WTC11 (cell line): ENCODE measurements at regions not wholly inside any gene's neighbourhood (a gene's known extent, or its start where the extent isn't known, plus 50 kb on each side); places are given as distances from the start of the nearest gene placed in this dataset.

Source experiments
- ATAC-seq: fragments of 200-7000 bp; cut with Tn5 transposase; 2 replicates; pipeline ENCODE4 v1.10.0; 2021; ENCODE audit warnings: mild to moderate bottlenecking, moderate library complexity
- CTCF ChIA-PET: fragments of 300-600 bp; sonication (Branson Sonifier 250); formaldehyde crosslinking; loops from one replicate; lab custom pipeline; 2021; ENCODE audit warnings: antibody characterized with exemption; lab: Charles Lee
- POLR2A ChIA-PET: fragments of 350-600 bp; sonication (Branson Sonifier 250); formaldehyde crosslinking; loops from one replicate; lab custom pipeline; 2021; ENCODE audit warnings: antibody characterized with exemption; lab: Charles Lee
- DNase-seq: peaks from one replicate; pipeline ENCODE4 v3.0.0; 2021; ENCODE audit warnings: low spot score
- H3K27ac Mint-ChIP-seq: 2 replicates; pipeline ENCODE4 v1.8.0; 2021; ENCODE audit warnings: mixed read lengths
- H3K27me3 Mint-ChIP-seq: 2 replicates; pipeline ENCODE4 v1.8.0; 2021; ENCODE audit warnings: low read depth, mild to moderate bottlenecking, moderate library complexity, mixed read lengths
- H3K36me3 Mint-ChIP-seq: 2 replicates; pipeline ENCODE4 v1.8.0; 2021; ENCODE audit warnings: mixed read lengths
- H3K4me1 Mint-ChIP-seq: 2 replicates; pipeline ENCODE4 v1.8.0; 2022; ENCODE audit warnings: mixed read lengths
- H3K4me3 Mint-ChIP-seq: 2 replicates; pipeline ENCODE4 v1.8.0; 2021; ENCODE audit warnings: mild to moderate bottlenecking, moderate library complexity, mixed read lengths
- H3K9me3 Mint-ChIP-seq: 2 replicates; pipeline ENCODE4 v1.8.0; 2021; ENCODE audit warnings: mixed read lengths
- AFF4 ChIP-seq: sonication (generic); formaldehyde crosslinking; IDR thresholded peaks from 2 replicates; pipeline ENCODE4 v1.8.1; 2023; ENCODE audit warnings: mild to moderate bottlenecking, missing genetic modification reagents, borderline replicate concordance
- AR ChIP-seq: fragments of 250-450 bp; sonication (Bioruptor Pico); IDR thresholded peaks from 2 replicates; pipeline ENCODE4 v1.9.0; 2021; ENCODE audit warnings: mild to moderate bottlenecking
- ARID4B ChIP-seq: sonication (generic); formaldehyde crosslinking; IDR thresholded peaks from 2 replicates; pipeline ENCODE4 v1.8.0; 2023; ENCODE audit warnings: missing genetic modification reagents, mild to moderate bottlenecking, borderline replicate concordance
- CBFB ChIP-seq: sonication (generic); formaldehyde crosslinking; IDR thresholded peaks from 2 replicates; pipeline ENCODE4 v1.8.1; 2022; ENCODE audit warnings: mild to moderate bottlenecking, low read depth, missing genetic modification reagents
- E2F4 ChIP-seq: sonication (generic); formaldehyde crosslinking; IDR thresholded peaks from 2 replicates; pipeline ENCODE4 v1.8.1; 2022; ENCODE audit warnings: low read depth, mild to moderate bottlenecking, moderate library complexity, missing genetic modification reagents, borderline replicate concordance
- E2F5 ChIP-seq: sonication (generic); formaldehyde crosslinking; IDR thresholded peaks from 2 replicates; pipeline ENCODE4 v1.8.1; 2022; ENCODE audit warnings: mild to moderate bottlenecking, moderate library complexity, missing genetic modification reagents
- ERG ChIP-seq: fragments of 250-450 bp; sonication (Bioruptor Pico); IDR thresholded peaks from 2 replicates; pipeline ENCODE4 v1.8.0; 2021; ENCODE audit warnings: mild to moderate bottlenecking
- GTF2I ChIP-seq: fragments of 250-450 bp; sonication (Bioruptor Pico); conservative IDR thresholded peaks from 2 replicates; pipeline ENCODE4 v1.4.0; 2021; ENCODE audit warnings: mild to moderate bottlenecking
- IRF2 ChIP-seq: sonication (generic); formaldehyde crosslinking; IDR thresholded peaks from 2 replicates; pipeline ENCODE4 v1.8.0; 2022; ENCODE audit warnings: low read depth, missing genetic modification reagents, borderline replicate concordance
- MAX ChIP-seq: sonication (generic); formaldehyde crosslinking; IDR thresholded peaks from 2 replicates; pipeline ENCODE4 v1.8.0; 2022; ENCODE audit warnings: mild to moderate bottlenecking, missing genetic modification reagents
- MYBL2 ChIP-seq: sonication (generic); formaldehyde crosslinking; IDR thresholded peaks from 2 replicates; pipeline ENCODE4 v1.8.1; 2023; ENCODE audit warnings: mild to moderate bottlenecking, moderate library complexity, missing genetic modification reagents
- RELA ChIP-seq: sonication (generic); formaldehyde crosslinking; IDR thresholded peaks from 2 replicates; pipeline ENCODE4 v1.8.1; 2022; ENCODE audit warnings: missing genetic modification reagents, mild to moderate bottlenecking, borderline replicate concordance
- RORB ChIP-seq: fragments of 250-450 bp; sonication (Bioruptor Pico); IDR thresholded peaks from 2 replicates; pipeline ENCODE4 v1.9.0; 2021; ENCODE audit warnings: mild to moderate bottlenecking
- STAT6 ChIP-seq: sonication (generic); formaldehyde crosslinking; conservative IDR thresholded peaks from 2 replicates; pipeline ENCODE4 v1.8.1; 2023; ENCODE audit warnings: mild to moderate bottlenecking, low read depth, missing genetic modification reagents, moderate library complexity
- ZNF219 ChIP-seq: sonication (generic); formaldehyde crosslinking; IDR thresholded peaks from 2 replicates; pipeline ENCODE4 v1.8.0; 2023; ENCODE audit warnings: missing genetic modification reagents, mild to moderate bottlenecking, borderline replicate concordance
- ZNF671 ChIP-seq: fragments of 250-450 bp; sonication (Bioruptor Pico); IDR thresholded peaks from 2 replicates; pipeline ENCODE4 v1.8.0; 2021; ENCODE audit warnings: mild to moderate bottlenecking

GRCh38 chr1:182146286-182146685, 84.8 kb upstream of the ZNF648 start:
- H3K36me3 Mint-ChIP-seq, result no peaks in the 10 kb centered on the region
- DNase-seq, result no peak
- ChIA-PET POLR2A (no interaction called here), CTCF (interaction anchor here (0.8 kb wide), 1 partner anchor 251 kb away, joined by 3 read pairs; no protein-coding TSS in a partner anchor)
- no peak for TF ChIP-seq MAX (CRISPR knock-in tag)
- no peak for TF ChIP-seq ZNF219 (CRISPR knock-in tag)
- TF ChIP-seq AFF4, result no peak
- H3K27ac Mint-ChIP-seq, result no peak overlapping the region
- no peaks in the 10 kb centered on the region for H3K27me3 Mint-ChIP-seq
- H3K4me3 Mint-ChIP-seq, result no peak overlapping the region
- peaks cover 19% of the 10 kb centered on the region for H3K4me1 Mint-ChIP-seq
- no peaks in the 10 kb centered on the region for H3K9me3 Mint-ChIP-seq
- no peak for ATAC-seq

GRCh38 chr1:182145441-182145840, 83.9 kb upstream of the ZNF648 start:
- H3K9me3 Mint-ChIP-seq, result no peaks in the 10 kb centered on the region
- peaks cover 19% of the 10 kb centered on the region for H3K4me1 Mint-ChIP-seq
- CTCF ChIA-PET, result interaction anchor here (0.6 to 3.9 kb wide), 5 partner anchors 37 to 251 kb away, joined by 4 to 64 read pairs (median 33); partner anchors contain the start of gene GLUL
- TF ChIP-seq MYBL2 (no peak), AR (no peak), RELA (CRISPR knock-in tag) (no peak), ZNF671 (CRISPR knock-in tag) (no peak), STAT6 (CRISPR knock-in tag) (no peak), CBFB (CRISPR knock-in tag) (no peak), E2F4 (CRISPR knock-in tag) (no peak), ERG (CRISPR knock-in tag) (no peak), IRF2 (CRISPR knock-in tag) (no peak), GTF2I (CRISPR knock-in tag) (no peak), RORB (CRISPR knock-in tag) (no peak), ARID4B (CRISPR knock-in tag) (no peak), E2F5 (CRISPR knock-in tag) (no peak)
- DNase-seq, result no peak
- POLR2A ChIA-PET, result no interaction called here
- ATAC-seq, result no peak
- no peaks in the 10 kb centered on the region for H3K36me3 Mint-ChIP-seq
- H3K27me3 Mint-ChIP-seq, result no peaks in the 10 kb centered on the region
- no peak overlapping the region for H3K27ac Mint-ChIP-seq
- H3K4me3 Mint-ChIP-seq, result no peak overlapping the region
